ENCODE measurements at regions not wholly inside any gene's neighbourhood (a gene's known extent, or its start where the extent isn't known, plus 50 kb on each side); places are given as distances from the start of the nearest gene placed in this dataset.

DNA sequence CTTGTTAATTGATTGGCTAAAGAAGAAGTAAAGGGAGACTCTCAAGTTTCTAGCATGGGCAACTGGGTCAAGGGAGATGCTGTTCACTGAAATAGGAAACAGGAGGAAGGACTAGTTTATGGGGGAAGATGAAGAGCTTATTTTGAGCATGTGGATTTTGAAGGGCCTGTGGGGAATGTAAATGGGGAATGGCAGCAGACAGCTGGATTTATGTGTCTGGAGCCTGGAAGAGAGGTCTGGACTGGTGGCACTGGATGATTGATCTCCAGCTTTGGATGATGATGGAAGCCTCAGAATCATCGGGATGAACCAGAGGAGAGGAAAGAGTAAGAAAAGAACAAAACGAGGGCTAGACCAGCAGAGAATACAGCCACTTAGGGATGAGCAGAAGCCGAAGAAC lies 54.9 kb upstream of the ENAH start:
- no peak overlapping the region for H3K4me3 ChIP-seq (ENCODE audit: low read depth, low read length)
- TF ChIP-seq, protein P1, sequence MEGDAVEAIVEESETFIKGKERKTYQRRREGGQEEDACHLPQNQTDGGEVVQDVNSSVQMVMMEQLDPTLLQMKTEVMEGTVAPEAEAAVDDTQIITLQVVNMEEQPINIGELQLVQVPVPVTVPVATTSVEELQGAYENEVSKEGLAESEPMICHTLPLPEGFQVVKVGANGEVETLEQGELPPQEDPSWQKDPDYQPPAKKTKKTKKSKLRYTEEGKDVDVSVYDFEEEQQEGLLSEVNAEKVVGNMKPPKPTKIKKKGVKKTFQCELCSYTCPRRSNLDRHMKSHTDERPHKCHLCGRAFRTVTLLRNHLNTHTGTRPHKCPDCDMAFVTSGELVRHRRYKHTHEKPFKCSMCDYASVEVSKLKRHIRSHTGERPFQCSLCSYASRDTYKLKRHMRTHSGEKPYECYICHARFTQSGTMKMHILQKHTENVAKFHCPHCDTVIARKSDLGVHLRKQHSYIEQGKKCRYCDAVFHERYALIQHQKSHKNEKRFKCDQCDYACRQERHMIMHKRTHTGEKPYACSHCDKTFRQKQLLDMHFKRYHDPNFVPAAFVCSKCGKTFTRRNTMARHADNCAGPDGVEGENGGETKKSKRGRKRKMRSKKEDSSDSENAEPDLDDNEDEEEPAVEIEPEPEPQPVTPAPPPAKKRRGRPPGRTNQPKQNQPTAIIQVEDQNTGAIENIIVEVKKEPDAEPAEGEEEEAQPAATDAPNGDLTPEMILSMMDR (IDR thresholded peaks at IDR 0.05; ENCODE audit: insufficient read depth, low read length): no peak
- no peak for DNase-seq (ENCODE audit: low read depth)

DNA sequence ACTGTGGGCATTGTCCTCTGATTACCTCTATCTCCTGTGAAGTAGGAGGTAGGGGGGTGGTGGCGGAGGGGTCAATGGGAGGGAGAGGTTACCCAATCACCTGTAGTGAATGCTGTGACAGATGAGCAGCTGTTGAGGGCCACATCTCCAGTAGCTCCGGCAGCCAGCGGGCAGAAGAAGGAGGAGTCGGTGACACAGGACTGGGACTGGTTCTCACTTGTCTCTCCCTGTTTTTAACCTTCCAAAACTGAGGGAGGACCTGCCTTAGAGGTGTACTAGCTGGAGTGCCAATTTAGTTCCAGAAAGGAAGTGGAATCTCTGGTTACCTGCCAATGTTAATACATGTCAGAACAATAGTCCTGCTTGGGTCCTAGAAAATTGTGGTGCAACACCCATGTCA lies 56.2 kb upstream of the ENAH start:
- TF ChIP-seq, protein P1 (IDR thresholded peaks at IDR 0.05; ENCODE audit: insufficient read depth, low read length): no peak
- no peak overlapping the region for H3K4me3 ChIP-seq (ENCODE audit: low read depth, low read length)
- no peak for DNase-seq (ENCODE audit: low read depth)

GRCh38 chr1:225710804-225711203 lies 57.9 kb upstream of the ENAH start:
- H3K4me3 ChIP-seq (ENCODE audit: low read depth, low read length): no peak overlapping the region
- DNase-seq (ENCODE audit: low read depth): peak; percentile 88
- TF ChIP-seq, protein P1 (IDR thresholded peaks at IDR 0.05; ENCODE audit: insufficient read depth, low read length): no peak

DNA sequence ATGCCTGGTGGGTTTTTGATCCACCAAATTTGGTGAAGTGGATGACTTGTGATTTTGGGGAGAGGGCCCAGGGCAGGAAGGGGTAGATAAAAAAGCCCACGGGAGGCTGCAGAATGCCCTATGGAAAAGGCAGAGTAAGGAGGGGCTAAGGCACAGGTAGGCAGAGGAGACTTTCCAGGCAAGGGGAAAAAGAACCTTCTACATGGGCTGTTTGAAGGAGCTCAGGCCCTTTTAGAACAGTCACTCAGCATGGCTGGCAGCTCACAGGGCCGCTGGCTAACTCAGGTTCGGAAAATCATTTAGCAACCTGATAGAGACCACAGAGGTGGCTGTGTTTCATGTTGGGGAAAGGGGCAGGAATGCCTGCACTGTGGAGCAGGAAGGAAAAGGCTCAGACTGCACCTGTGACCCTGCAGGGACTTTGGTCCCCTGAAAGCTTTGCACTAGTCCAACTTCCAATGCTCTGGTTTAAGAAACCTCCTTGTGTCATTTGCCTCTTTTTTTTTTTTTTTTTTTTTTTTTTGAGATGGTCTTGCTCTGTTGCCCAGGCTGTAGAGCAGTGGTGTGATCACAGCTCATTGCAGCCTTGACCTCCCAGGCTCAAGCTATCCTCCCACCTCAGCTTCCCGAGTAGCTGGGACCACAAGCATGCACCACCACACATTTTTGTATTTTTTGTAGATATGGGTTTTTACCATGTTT lies 58.5 kb upstream of the ENAH start:
- no peak for DNase-seq (ENCODE audit: low read depth)

DNA sequence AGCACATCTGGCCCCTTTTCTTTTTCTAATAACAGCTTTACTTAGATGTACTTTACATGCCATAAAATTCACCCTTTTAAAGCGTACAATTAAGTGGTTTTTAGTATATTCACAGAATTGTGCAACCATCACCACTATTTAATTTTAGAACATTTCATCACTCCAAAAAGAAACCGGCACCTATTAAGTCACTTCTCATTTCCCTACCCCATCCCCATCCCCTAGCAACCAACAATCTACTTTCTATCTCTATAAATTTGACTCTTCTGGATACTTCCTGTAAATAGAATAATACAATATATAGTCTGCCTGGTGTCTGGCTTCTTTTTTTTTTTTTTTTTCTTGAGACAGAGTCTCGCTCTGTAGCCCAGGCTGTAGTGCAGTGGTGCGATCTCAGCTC lies 59.5 kb upstream of the ENAH start:
- TF ChIP-seq, protein P1 (IDR thresholded peaks at IDR 0.05; ENCODE audit: insufficient read depth, low read length): no peak
- peak; percentile 42 for DNase-seq (ENCODE audit: low read depth)
- no peak overlapping the region for H3K4me3 ChIP-seq (ENCODE audit: low read depth, low read length)

More for the DNA sequence above, 58.5 kb upstream of the ENAH start:
- no peak overlapping the region for H3K4me3 ChIP-seq (ENCODE audit: low read depth, low read length)
- TF ChIP-seq, protein P1 (IDR thresholded peaks at IDR 0.05; ENCODE audit: insufficient read depth, low read length): no peak

DNA sequence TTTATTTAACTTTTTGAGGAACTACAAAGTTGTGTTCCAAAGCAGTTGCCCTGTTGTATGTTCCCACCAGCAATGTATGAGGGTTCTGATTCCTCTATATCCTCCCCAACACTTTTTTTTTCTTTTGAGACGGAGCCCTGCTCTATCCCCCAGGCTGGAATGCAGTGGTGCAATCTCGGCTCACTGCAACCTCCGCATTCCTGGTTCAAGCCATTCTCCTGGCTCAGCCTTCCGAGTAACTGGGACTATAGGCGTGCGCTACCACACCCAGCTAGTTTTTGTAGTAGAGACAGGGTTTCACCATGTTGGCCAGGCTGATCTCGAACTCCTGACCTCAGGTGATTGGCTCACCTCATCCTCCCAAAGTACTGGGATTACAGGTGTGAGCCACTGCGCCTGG lies 60.4 kb upstream of the ENAH start:
- H3K4me3 ChIP-seq (ENCODE audit: low read depth, low read length): no peak overlapping the region
- no peak for DNase-seq (ENCODE audit: low read depth)
- TF ChIP-seq, protein P1 (IDR thresholded peaks at IDR 0.05; ENCODE audit: insufficient read depth, low read length): no peak

DNA sequence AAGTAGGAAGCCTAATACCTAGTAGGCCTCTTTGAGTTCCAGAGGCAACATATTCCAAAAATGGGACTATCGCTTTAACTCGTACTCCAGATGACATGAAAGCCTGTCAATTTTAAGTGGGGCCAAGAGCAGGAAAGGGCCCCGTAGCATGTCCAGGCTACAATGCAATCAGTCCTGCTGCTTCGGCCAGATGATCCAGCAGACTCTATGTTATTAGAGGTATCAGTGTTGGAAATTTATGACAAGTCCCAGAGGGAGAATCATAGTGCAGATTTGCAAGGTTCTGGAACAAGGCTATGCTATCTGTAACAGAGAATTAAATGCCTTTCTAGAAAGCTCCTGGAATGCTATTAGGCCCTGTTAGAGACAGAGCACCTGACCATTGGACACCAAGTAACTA lies 56.7 kb upstream of the SRP9 start:
- no peak overlapping the region for H3K4me3 ChIP-seq (ENCODE audit: low read depth, low read length)
- DNase-seq (ENCODE audit: low read depth): no peak
- TF ChIP-seq, protein P1 (IDR thresholded peaks at IDR 0.05; ENCODE audit: insufficient read depth, low read length): no peak

Data from fibroblast of the aortic adventitia (primary cell).